HEK293T (cell line): ENCODE measurements at regions not wholly inside any gene's neighbourhood (a gene's known extent, or its start where the extent isn't known, plus 50 kb on each side); places are given as distances from the start of the nearest gene placed in this dataset.

Experiments
- BHLHE40 ChIP-seq: fragments of 450-650 bp; IDR thresholded peaks from 2 replicates; pipeline ENCODE4 v1.6.1; 2016; ENCODE audit warnings: mild to moderate bottlenecking, moderate library complexity, borderline replicate concordance
- ELF4 ChIP-seq: fragments of 450-650 bp; IDR thresholded peaks from 2 replicates; pipeline ENCODE4 v1.6.1; 2017; ENCODE audit warnings: antibody characterized with exemption
- FOXA1 ChIP-seq: fragments of 450-650 bp; IDR thresholded peaks from 2 replicates; pipeline ENCODE4 v1.6.1; 2016; ENCODE audit warnings: mild to moderate bottlenecking
- HDGF ChIP-seq: fragments of 450-650 bp; IDR thresholded peaks from 2 replicates; pipeline ENCODE4 v1.6.1; 2017; ENCODE audit warnings: antibody characterized with exemption, borderline replicate concordance
- L3MBTL2 ChIP-seq: fragments of 450-650 bp; conservative IDR thresholded peaks from 2 replicates; pipeline ENCODE4 v1.6.1; 2016; ENCODE audit warnings: mild to moderate bottlenecking
- SP1 ChIP-seq: fragments of 450-650 bp; IDR thresholded peaks from 2 replicates; pipeline ENCODE4 v1.6.1; 2017
- ZNF384 ChIP-seq: fragments of 450-650 bp; IDR thresholded peaks from 2 replicates; pipeline ENCODE4 v1.6.1; 2016
- TF ChIP-seq, protein P1 (sequence below): fragments of 450-650 bp; IDR thresholded peaks from 2 replicates; pipeline ENCODE4 v1.6.1; 2016

DNA sequence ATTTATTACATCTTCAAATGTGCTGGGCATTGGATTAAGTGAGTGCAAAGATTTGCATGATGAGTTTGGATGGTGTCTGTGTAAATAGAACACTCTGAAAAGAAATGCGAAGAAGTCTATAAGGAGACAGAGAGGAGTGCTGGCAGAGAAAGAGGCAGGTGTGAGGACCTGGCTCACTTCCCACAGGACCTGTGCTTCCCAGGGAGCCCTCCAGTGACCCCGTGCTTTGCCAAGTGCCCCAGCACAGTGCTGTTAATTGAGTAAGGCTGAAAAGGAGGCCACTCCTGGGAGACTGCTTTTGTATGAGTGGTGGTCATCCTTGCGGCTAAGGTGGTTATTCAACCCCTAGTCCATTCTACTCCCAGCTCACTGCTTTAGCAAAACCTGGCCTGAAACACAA, 230.8 kb downstream of the OSR1 start:
- no peak for TF ChIP-seq ZNF384
- TF ChIP-seq HDGF, result no peak
- no peak for TF ChIP-seq ELF4
- TF ChIP-seq SP1, result no peak
- no peak for TF ChIP-seq FOXA1
- TF ChIP-seq BHLHE40, result no peak
- TF ChIP-seq, protein P1, sequence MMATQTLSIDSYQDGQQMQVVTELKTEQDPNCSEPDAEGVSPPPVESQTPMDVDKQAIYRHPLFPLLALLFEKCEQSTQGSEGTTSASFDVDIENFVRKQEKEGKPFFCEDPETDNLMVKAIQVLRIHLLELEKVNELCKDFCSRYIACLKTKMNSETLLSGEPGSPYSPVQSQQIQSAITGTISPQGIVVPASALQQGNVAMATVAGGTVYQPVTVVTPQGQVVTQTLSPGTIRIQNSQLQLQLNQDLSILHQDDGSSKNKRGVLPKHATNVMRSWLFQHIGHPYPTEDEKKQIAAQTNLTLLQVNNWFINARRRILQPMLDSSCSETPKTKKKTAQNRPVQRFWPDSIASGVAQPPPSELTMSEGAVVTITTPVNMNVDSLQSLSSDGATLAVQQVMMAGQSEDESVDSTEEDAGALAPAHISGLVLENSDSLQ, result no peak
- no peak for TF ChIP-seq L3MBTL2
